ENCODE measurements at regions not wholly inside any gene's neighbourhood (a gene's known extent, or its start where the extent isn't known, plus 50 kb on each side); places are given as distances from the start of the nearest gene placed in this dataset.

- no peak for TF ChIP-seq CTCF (conservative IDR thresholded peaks at IDR 0.05)
- no peak for TF ChIP-seq EZH2 (IDR thresholded peaks at IDR 0.05; ENCODE audit: low read depth)
These were observed 126.1 kb upstream of the EEA1 start for GRCh38 chr12:93055221-93055620.
